ENCODE measurements at regions not wholly inside any gene's neighbourhood (a gene's known extent, or its start where the extent isn't known, plus 50 kb on each side); places are given as distances from the start of the nearest gene placed in this dataset.

GRCh38 chr5:8710426-8710930, 835.4 kb downstream of the SEMA5A start:
- Histone ChIP-seq H3K9me3 (replicated peaks; ENCODE audit: control insufficient read depth, insufficient read depth, low read length) (no peaks in the 10 kb centered on the region), H4K20me1 (replicated peaks; ENCODE audit: control insufficient read depth, extremely low read depth, insufficient read depth, low read length) (no peaks in the 10 kb centered on the region), H3K36me3 (ENCODE audit: control insufficient read depth in 2 of 2, extremely low read depth in 1 of 2, insufficient read depth in 2 of 2, low read length in 2 of 2) (no peaks in the 10 kb centered on the region), H3K27me3 (ENCODE audit: control insufficient read depth in 2 of 2, insufficient read depth in 2 of 2, low read length in 2 of 2) (no peaks in the 10 kb centered on the region), H3K79me2 (ENCODE audit: control insufficient read depth, insufficient read depth, low read length) (no peaks in the 10 kb centered on the region), H3K27ac (ENCODE audit: insufficient read depth, low read depth, low read length) (no peak overlapping the region), H3K4me3 (replicated peaks in 1 of 3; ENCODE audit: insufficient read depth in 1 of 3, low read depth in 1 of 3, low read length in 3 of 3) (no peak overlapping the region), H3K9me1 (replicated peaks; ENCODE audit: control insufficient read depth, extremely low read depth, insufficient read depth, low read length) (no peaks in the 10 kb centered on the region), H3K4me2 (ENCODE audit: insufficient read depth, low read length) (no peak overlapping the region), H3K4me1 (ENCODE audit: control insufficient read depth, extremely low read depth, insufficient read depth, low read length) (no peaks in the 10 kb centered on the region), H3K9ac (replicated peaks; ENCODE audit: extremely low read depth, insufficient read depth, low read length) (no peak overlapping the region), H2AFZ (ENCODE audit: low read depth, low read length) (no peak overlapping the region)
- TF ChIP-seq FOS (IDR thresholded peaks at IDR 0.05; ENCODE audit: borderline replicate concordance, insufficient read depth, low read length) (no peak), MAX (IDR thresholded peaks at IDR 0.05; ENCODE audit: insufficient read depth, insufficient read length) (no peak), JUN (IDR thresholded peaks at IDR 0.05; ENCODE audit: borderline replicate concordance, insufficient read depth, insufficient read length, low read depth) (no peak), CTCF (IDR thresholded peaks at IDR 0.05; ENCODE audit: extremely low read depth in 1 of 2, insufficient read depth in 1 of 2, low read depth in 1 of 2, low read length in 2 of 2) (no peak), POLR2A (IDR thresholded peaks at IDR 0.05; ENCODE audit: low read depth, low read length) (no peak), EZH2 (IDR thresholded peaks at IDR 0.05; ENCODE audit: borderline replicate concordance, low read depth, low read length, severe bottlenecking) (no peak), MYC (IDR thresholded peaks at IDR 0.05; ENCODE audit: low read depth, low read length) (no peak), POLR2AphosphoS5 (IDR thresholded peaks at IDR 0.05; ENCODE audit: insufficient read depth, low read depth, low read length) (no peak), GATA2 (IDR thresholded peaks at IDR 0.05; ENCODE audit: insufficient read depth, insufficient read length, low read depth, low read length) (no peak)
- BruUV-seq (replicated peaks): no TSS peak
- CTCF ChIA-PET: no interaction called here
- intact Hi-C loops (cut with micrococcal nuclease): no loop called here
- dilution Hi-C loops (cut with MboI; ENCODE audit: extremely low pct_ligation_motif_present, low sequenced_read_pairs): no loop called here
- POLR2A ChIA-PET: no interaction called here
- FAIRE-seq: no peak
- no peak for DNase-seq (ENCODE audit: low read depth, low spot score)

Data from endothelial cell of umbilical vein (primary cell).